CD4-positive, alpha-beta T cell (primary cell): ENCODE measurements at regions not wholly inside any gene's neighbourhood (a gene's known extent, or its start where the extent isn't known, plus 50 kb on each side); places are given as distances from the start of the nearest gene placed in this dataset.

ENCODE experiments used
- ATAC-seq: fragments of 200-7000 bp; cut with Tn5 transposase; one replicate; pipeline ENCODE4 v1.10.0; 2022; ENCODE audit warnings: mild to moderate bottlenecking; ENCODE audit not compliant: poor library complexity
- CTCF ChIA-PET: fragments of 350-600 bp; sonication (Branson Sonifier 250); formaldehyde crosslinking; loops from one replicate; lab custom pipeline; 2021; ENCODE audit warnings: antibody characterized with exemption, inconsistent platforms; lab: Charles Lee
- POLR2A ChIA-PET: fragments of 350-600 bp; sonication (Branson Sonifier 250); formaldehyde crosslinking; loops from one replicate; lab custom pipeline; 2021; ENCODE audit warnings: antibody characterized with exemption, inconsistent platforms; lab: Charles Lee
- DNase-seq, 14 experiments: peaks; one replicate each; pipeline ENCODE4 v3.0.0-alpha.2; 2013 to 2020; ENCODE audit warnings: mixed read lengths in 2 of 14
- H3K27ac ChIP-seq, 2 donors: one replicate each; pipeline versions ENCODE4 v1.5.1 to v1.7.0; 2013; ENCODE audit warnings: low read length in 2 of 2, low read depth in 1 of 2, mild to moderate bottlenecking in 1 of 2
- H3K27me3 ChIP-seq, 2 experiments: 1 replicate in 1 of 2; 2 replicates in 1 of 2; pipeline versions ENCODE4 v1.6.1 to v1.7.0; 2013; ENCODE audit warnings: low read length in 2 of 2, control low read depth in 1 of 2, mild to moderate bottlenecking in 1 of 2, moderate library complexity in 1 of 2; ENCODE audit not compliant: insufficient read depth in 2 of 2, control insufficient read depth in 1 of 2
- H3K36me3 ChIP-seq: one replicate; pipeline ENCODE4 v1.6.1; 2013; ENCODE audit warnings: low read length, control low read depth; ENCODE audit not compliant: insufficient read depth
- H3K4me1 ChIP-seq: one replicate; pipeline ENCODE4 v1.6.1; 2013; ENCODE audit warnings: low read length, control low read depth; ENCODE audit not compliant: insufficient read depth
- H3K4me3 ChIP-seq: one replicate; pipeline ENCODE4 v1.5.1; 2013; ENCODE audit warnings: mild to moderate bottlenecking, low read length, moderate library complexity
- H3K9me3 ChIP-seq, 2 experiments: 1 replicate in 1 of 2; 2 replicates in 1 of 2; pipeline versions ENCODE4 v1.6.1 to v1.7.0; 2013; ENCODE audit warnings: low read length in 2 of 2, mild to moderate bottlenecking in 2 of 2, control low read depth in 1 of 2, moderate library complexity in 1 of 2; ENCODE audit not compliant: control insufficient read depth in 1 of 2, insufficient read depth in 1 of 2
- H3K27ac Mint-ChIP-seq: one replicate; pipeline ENCODE4 v1.8.0; 2020; ENCODE audit warnings: mixed read lengths
- H3K27me3 Mint-ChIP-seq: one replicate; pipeline ENCODE4 v1.8.0; 2021; ENCODE audit warnings: mixed read lengths
- H3K36me3 Mint-ChIP-seq: one replicate; pipeline ENCODE4 v1.8.0; 2021; ENCODE audit warnings: low read depth, mixed read lengths
- H3K4me1 Mint-ChIP-seq: one replicate; pipeline ENCODE4 v1.8.0; 2021; ENCODE audit warnings: low read depth, mixed read lengths
- H3K4me3 Mint-ChIP-seq: one replicate; pipeline ENCODE4 v1.8.0; 2020; ENCODE audit warnings: mild to moderate bottlenecking, mixed read lengths
- H3K9me3 Mint-ChIP-seq: one replicate; pipeline ENCODE4 v1.8.0; 2020; ENCODE audit warnings: mixed read lengths
- intact Hi-C, 2 experiments: fragments of 100-400 bp; cut with DNase I in 1 of 2; cut with micrococcal nuclease in 1 of 2; formaldehyde crosslinking; loops; one replicate each; pipeline versions ENCODE4 v1.15.1 to v1.9.0; 2023 to 2025; cut with DNase I, micrococcal nuclease
- TF ChIP-seq, protein P1 (sequence below): fragments of 200-600 bp; IDR thresholded peaks from one replicate; pipeline ENCODE4 v1.8.0; 2022; ENCODE audit warnings: antibody characterized with exemption, mild to moderate bottlenecking

- DNase-seq (no peak), ATAC-seq (no peak)
- Histone ChIP-seq H3K36me3 (no peaks in the 10 kb centered on the region), H3K9me3 (no peaks in the 10 kb centered on the region), H3K4me1 (no peaks in the 10 kb centered on the region), H3K4me3 (no peak overlapping the region), H3K27me3 (no peaks in the 10 kb centered on the region), H3K27ac (no peak overlapping the region)
- H3K9me3 Mint-ChIP-seq, result no peaks in the 10 kb centered on the region
- H3K4me1 Mint-ChIP-seq, result no peaks in the 10 kb centered on the region
- H3K4me3 Mint-ChIP-seq, result no peak overlapping the region
- intact Hi-C loops, result no loop called here
- H3K27me3 Mint-ChIP-seq, result no peaks in the 10 kb centered on the region
- ChIA-PET CTCF (interaction anchor here (1.2 kb wide), 1 partner anchor 9 kb away, joined by 3 read pairs; no protein-coding TSS in a partner anchor), POLR2A (no interaction called here)
- no peak overlapping the region for H3K27ac Mint-ChIP-seq
- no peaks in the 10 kb centered on the region for H3K36me3 Mint-ChIP-seq
- TF ChIP-seq, protein P1, sequence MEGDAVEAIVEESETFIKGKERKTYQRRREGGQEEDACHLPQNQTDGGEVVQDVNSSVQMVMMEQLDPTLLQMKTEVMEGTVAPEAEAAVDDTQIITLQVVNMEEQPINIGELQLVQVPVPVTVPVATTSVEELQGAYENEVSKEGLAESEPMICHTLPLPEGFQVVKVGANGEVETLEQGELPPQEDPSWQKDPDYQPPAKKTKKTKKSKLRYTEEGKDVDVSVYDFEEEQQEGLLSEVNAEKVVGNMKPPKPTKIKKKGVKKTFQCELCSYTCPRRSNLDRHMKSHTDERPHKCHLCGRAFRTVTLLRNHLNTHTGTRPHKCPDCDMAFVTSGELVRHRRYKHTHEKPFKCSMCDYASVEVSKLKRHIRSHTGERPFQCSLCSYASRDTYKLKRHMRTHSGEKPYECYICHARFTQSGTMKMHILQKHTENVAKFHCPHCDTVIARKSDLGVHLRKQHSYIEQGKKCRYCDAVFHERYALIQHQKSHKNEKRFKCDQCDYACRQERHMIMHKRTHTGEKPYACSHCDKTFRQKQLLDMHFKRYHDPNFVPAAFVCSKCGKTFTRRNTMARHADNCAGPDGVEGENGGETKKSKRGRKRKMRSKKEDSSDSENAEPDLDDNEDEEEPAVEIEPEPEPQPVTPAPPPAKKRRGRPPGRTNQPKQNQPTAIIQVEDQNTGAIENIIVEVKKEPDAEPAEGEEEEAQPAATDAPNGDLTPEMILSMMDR, result no peak
Measured at GRCh38 chr12:127249428-127249827, 1017.5 kb upstream of the TMEM132C start.

DNA sequence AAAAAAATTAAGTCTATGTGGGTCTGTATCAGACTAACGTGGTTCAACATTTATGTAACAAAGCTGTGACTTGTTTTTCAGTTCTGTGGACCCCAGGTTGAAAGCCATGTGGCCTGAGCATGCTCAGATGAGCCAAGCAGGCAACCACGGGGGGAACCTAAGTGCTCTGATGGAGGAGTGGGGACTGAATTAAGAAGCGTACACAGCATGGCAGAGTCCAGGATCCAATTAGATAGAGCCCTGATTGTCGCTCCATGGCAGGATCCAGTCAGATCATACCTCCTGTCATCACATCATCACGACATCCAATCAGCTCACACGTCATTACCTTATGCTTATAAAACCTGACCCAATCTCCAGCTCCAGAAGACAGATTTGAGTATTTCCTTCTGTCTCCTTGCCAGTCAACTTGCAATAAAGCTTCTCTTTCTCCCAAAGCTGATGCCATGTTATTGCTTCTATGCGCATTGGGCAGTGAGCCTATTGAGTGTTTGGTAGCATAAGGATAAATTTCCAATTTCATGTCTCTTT, 1013.1 kb upstream of the TMEM132C start:
- no peaks in the 10 kb centered on the region for H3K4me1 Mint-ChIP-seq
- no peaks in the 10 kb centered on the region for H3K36me3 ChIP-seq
- peaks cover 4% of the 10 kb centered on the region for H3K27me3 Mint-ChIP-seq
- H3K27me3 ChIP-seq, result no peaks in the 10 kb centered on the region
- H3K36me3 Mint-ChIP-seq, result no peaks in the 10 kb centered on the region
- CTCF ChIA-PET, result no interaction called here
- no peak overlapping the region for H3K4me3 Mint-ChIP-seq
- intact Hi-C loops, result no loop called here
- H3K9me3 ChIP-seq, result no peaks in the 10 kb centered on the region
- H3K4me1 ChIP-seq, result no peaks in the 10 kb centered on the region
- POLR2A ChIA-PET, result no interaction called here
- no peak for ATAC-seq
- H3K9me3 Mint-ChIP-seq, result no peaks in the 10 kb centered on the region
- H3K27ac Mint-ChIP-seq, result no peak overlapping the region
- H3K4me3 ChIP-seq, result no peak overlapping the region
- TF ChIP-seq, protein P1, result no peak
- no peak overlapping the region for H3K27ac ChIP-seq
- no peak for DNase-seq

- TF ChIP-seq, protein P1, result no peak
- Mint-ChIP-seq H3K36me3 (no peaks in the 10 kb centered on the region), H3K27ac (no peak overlapping the region), H3K27me3 (peaks cover 4% of the 10 kb centered on the region), H3K4me1 (no peaks in the 10 kb centered on the region), H3K4me3 (no peak overlapping the region), H3K9me3 (no peaks in the 10 kb centered on the region)
- no peak overlapping the region for H3K4me3 ChIP-seq
- no peaks in the 10 kb centered on the region for H3K4me1 ChIP-seq
- H3K36me3 ChIP-seq, result no peaks in the 10 kb centered on the region
- intact Hi-C loops, result no loop called here
- DNase-seq (no peak), ATAC-seq (no peak)
- H3K27me3 ChIP-seq, result no peaks in the 10 kb centered on the region
- H3K9me3 ChIP-seq, result no peaks in the 10 kb centered on the region
- ChIA-PET CTCF (no interaction called here), POLR2A (no interaction called here)
- no peak overlapping the region for H3K27ac ChIP-seq
Measured at GRCh38 chr12:127254420-127254955, 1012.5 kb upstream of the TMEM132C start.
